ENCODE measurements at regions not wholly inside any gene's neighbourhood (a gene's known extent, or its start where the extent isn't known, plus 50 kb on each side); places are given as distances from the start of the nearest gene placed in this dataset.

- no peak for DNase-seq (ENCODE audit: extremely low spot score, unreplicated experiment)
- TF ChIP-seq, protein P1, sequence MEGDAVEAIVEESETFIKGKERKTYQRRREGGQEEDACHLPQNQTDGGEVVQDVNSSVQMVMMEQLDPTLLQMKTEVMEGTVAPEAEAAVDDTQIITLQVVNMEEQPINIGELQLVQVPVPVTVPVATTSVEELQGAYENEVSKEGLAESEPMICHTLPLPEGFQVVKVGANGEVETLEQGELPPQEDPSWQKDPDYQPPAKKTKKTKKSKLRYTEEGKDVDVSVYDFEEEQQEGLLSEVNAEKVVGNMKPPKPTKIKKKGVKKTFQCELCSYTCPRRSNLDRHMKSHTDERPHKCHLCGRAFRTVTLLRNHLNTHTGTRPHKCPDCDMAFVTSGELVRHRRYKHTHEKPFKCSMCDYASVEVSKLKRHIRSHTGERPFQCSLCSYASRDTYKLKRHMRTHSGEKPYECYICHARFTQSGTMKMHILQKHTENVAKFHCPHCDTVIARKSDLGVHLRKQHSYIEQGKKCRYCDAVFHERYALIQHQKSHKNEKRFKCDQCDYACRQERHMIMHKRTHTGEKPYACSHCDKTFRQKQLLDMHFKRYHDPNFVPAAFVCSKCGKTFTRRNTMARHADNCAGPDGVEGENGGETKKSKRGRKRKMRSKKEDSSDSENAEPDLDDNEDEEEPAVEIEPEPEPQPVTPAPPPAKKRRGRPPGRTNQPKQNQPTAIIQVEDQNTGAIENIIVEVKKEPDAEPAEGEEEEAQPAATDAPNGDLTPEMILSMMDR (IDR thresholded peaks at IDR 0.05) = no peak
- H3K4me1 Mint-ChIP-seq (ENCODE audit: unreplicated experiment) = peaks cover 21% of the 10 kb centered on the region
- no peaks in the 10 kb centered on the region for H3K9me3 Mint-ChIP-seq (ENCODE audit: unreplicated experiment)
- no peak overlapping the region for H3K4me3 Mint-ChIP-seq (ENCODE audit: unreplicated experiment)
- H3K36me3 Mint-ChIP-seq (ENCODE audit: unreplicated experiment) = no peaks in the 10 kb centered on the region
- no peak overlapping the region for H3K27ac Mint-ChIP-seq (ENCODE audit: unreplicated experiment)
- H3K27me3 Mint-ChIP-seq (ENCODE audit: unreplicated experiment) = no peaks in the 10 kb centered on the region
Observed at GRCh38 chr7:106606120-106606519, 54.8 kb downstream of the CCDC71L start.

GRCh38 chr7:106604971-106605370 is 56.0 kb downstream of the CCDC71L start:
- peaks cover 12% of the 10 kb centered on the region for H3K4me1 Mint-ChIP-seq (ENCODE audit: unreplicated experiment)
- DNase-seq (ENCODE audit: extremely low spot score, unreplicated experiment) = no peak
- H3K36me3 Mint-ChIP-seq (ENCODE audit: unreplicated experiment) = no peaks in the 10 kb centered on the region
- H3K9me3 Mint-ChIP-seq (ENCODE audit: unreplicated experiment) = no peaks in the 10 kb centered on the region
- no peaks in the 10 kb centered on the region for H3K27me3 Mint-ChIP-seq (ENCODE audit: unreplicated experiment)
- H3K4me3 Mint-ChIP-seq (ENCODE audit: unreplicated experiment) = no peak overlapping the region
- no peak overlapping the region for H3K27ac Mint-ChIP-seq (ENCODE audit: unreplicated experiment)
- TF ChIP-seq, protein P1 (IDR thresholded peaks at IDR 0.05) = no peak

GRCh38 chr7:106604303-106604924 is 56.5 kb downstream of the CCDC71L start:
- H3K36me3 Mint-ChIP-seq (ENCODE audit: unreplicated experiment) = no peaks in the 10 kb centered on the region
- no peak overlapping the region for H3K4me3 Mint-ChIP-seq (ENCODE audit: unreplicated experiment)
- H3K9me3 Mint-ChIP-seq (ENCODE audit: unreplicated experiment) = no peaks in the 10 kb centered on the region
- no peak for DNase-seq (ENCODE audit: extremely low spot score, unreplicated experiment)
- H3K27ac Mint-ChIP-seq (ENCODE audit: unreplicated experiment) = no peak overlapping the region
- TF ChIP-seq, protein P1 (IDR thresholded peaks at IDR 0.05) = no peak
- peaks cover 8% of the 10 kb centered on the region for H3K4me1 Mint-ChIP-seq (ENCODE audit: unreplicated experiment)
- no peaks in the 10 kb centered on the region for H3K27me3 Mint-ChIP-seq (ENCODE audit: unreplicated experiment)

GRCh38 chr7:106603346-106603745 is 57.6 kb downstream of the CCDC71L start:
- Mint-ChIP-seq H3K9me3 (ENCODE audit: unreplicated experiment) (no peaks in the 10 kb centered on the region), H3K4me3 (ENCODE audit: unreplicated experiment) (no peak overlapping the region), H3K4me1 (ENCODE audit: unreplicated experiment) (peaks cover 4% of the 10 kb centered on the region), H3K36me3 (ENCODE audit: unreplicated experiment) (no peaks in the 10 kb centered on the region), H3K27me3 (ENCODE audit: unreplicated experiment) (no peaks in the 10 kb centered on the region), H3K27ac (ENCODE audit: unreplicated experiment) (no peak overlapping the region)
- TF ChIP-seq, protein P1 (IDR thresholded peaks at IDR 0.05) = no peak
- no peak for DNase-seq (ENCODE audit: extremely low spot score, unreplicated experiment)

GRCh38 chr7:106602062-106602461 is 58.9 kb downstream of the CCDC71L start:
- Mint-ChIP-seq H3K27ac (ENCODE audit: unreplicated experiment) (no peak overlapping the region), H3K4me1 (ENCODE audit: unreplicated experiment) (peaks cover 6% of the 10 kb centered on the region), H3K9me3 (ENCODE audit: unreplicated experiment) (no peaks in the 10 kb centered on the region), H3K27me3 (ENCODE audit: unreplicated experiment) (no peaks in the 10 kb centered on the region), H3K36me3 (ENCODE audit: unreplicated experiment) (no peaks in the 10 kb centered on the region), H3K4me3 (ENCODE audit: unreplicated experiment) (no peak overlapping the region)
- DNase-seq (ENCODE audit: extremely low spot score, unreplicated experiment) = no peak
- TF ChIP-seq, protein P1 (IDR thresholded peaks at IDR 0.05) = no peak
